GM12878 (cell line): ENCODE measurements at regions not wholly inside any gene's neighbourhood (a gene's known extent, or its start where the extent isn't known, plus 50 kb on each side); places are given as distances from the start of the nearest gene placed in this dataset.

Experiments used
- ATAC-seq: fragments of 200-7000 bp; cut with Tn5 transposase; 3 replicates; pipeline ENCODE4 v1.9.1; 2020; ENCODE audit warnings: mild to moderate bottlenecking, moderate library complexity
- BruUV-seq: library from RNA; stranded (reverse); fragments of 400-500 nt; replicated peaks from 2 replicates; lab custom pipeline; 2021; lab: Mats Ljungman, UMichigan
- CTCF ChIA-PET: fragments of 300-600 bp; sonication (Branson Sonifier 250); formaldehyde crosslinking; extraction: SDS; loops from one replicate; lab custom pipeline; 2021; ENCODE audit warnings: inconsistent platforms; lab: Yijun Ruan, JAX
- POLR2A ChIA-PET: fragments of 350-600 bp; formaldehyde crosslinking; extraction: SDS; loops from one replicate; lab custom pipeline; 2021; ENCODE audit warnings: inconsistent platforms; lab: Charles Lee
- RAD21 ChIA-PET: fragments of 300-600 bp; sonication (Branson Sonifier 250); formaldehyde crosslinking; loops from one replicate; lab custom pipeline; 2023; ENCODE audit warnings: antibody characterized with exemption; ENCODE audit not compliant: unreplicated experiment; lab: Charles Lee
- SMC1A ChIA-PET: fragments of 300-600 bp; sonication (Branson Sonifier 250); formaldehyde crosslinking; loops from one replicate; lab custom pipeline; 2023; ENCODE audit not compliant: unreplicated experiment, uncharacterized antibody; lab: Charles Lee
- DNase-seq: peaks from one replicate; pipeline ENCODE4 v3.0.0-alpha.2; 2011; ENCODE audit warnings: low read depth, low spot score
- FAIRE-seq: peaks from 3 replicates; lab custom pipeline; 2011; peaks lifted over from hg19 to GRCh38; lab: Jason Lieb, UNC
- H2AFZ ChIP-seq: 2 replicates; pipeline ENCODE4 v1.6.0; 2011; ENCODE audit warnings: low read depth, low read length, control low read depth; ENCODE audit not compliant: control insufficient read depth
- H3K27ac ChIP-seq: 2 replicates; pipeline ENCODE4 v1.5.1; 2011; ENCODE audit warnings: control low read depth; ENCODE audit not compliant: control insufficient read depth, insufficient read depth
- H3K27me3 ChIP-seq, 2 experiments: replicated peaks in 1 of 2; 2 replicates each; pipeline versions ENCODE4 v1.6.0 to v1.6.1; 2011; ENCODE audit warnings: low read length in 1 of 2; ENCODE audit not compliant: control insufficient read depth in 2 of 2, insufficient read depth in 2 of 2
- H3K36me3 ChIP-seq, 2 experiments: 2 replicates each; pipeline ENCODE4 v1.5.1; 2011; ENCODE audit warnings: low read length in 1 of 2; ENCODE audit not compliant: control insufficient read depth in 2 of 2, insufficient read depth in 2 of 2
- H3K4me1 ChIP-seq: 2 replicates; pipeline ENCODE4 v1.6.1; 2011; ENCODE audit warnings: mild to moderate bottlenecking, low read length, moderate library complexity, mixed read lengths; ENCODE audit not compliant: control insufficient read depth, insufficient read depth
- H3K4me2 ChIP-seq: 2 replicates; pipeline ENCODE4 v1.6.0; 2011; ENCODE audit warnings: control low read depth; ENCODE audit not compliant: control insufficient read depth, insufficient read depth
- H3K4me3 ChIP-seq: fragments of 200-600 bp; sonication (generic); 2 replicates; pipeline ENCODE4 v1.5.1; 2016
- H3K79me2 ChIP-seq: 2 replicates; pipeline ENCODE4 v1.6.0; 2011; ENCODE audit warnings: low read length; ENCODE audit not compliant: control insufficient read depth, insufficient read depth
- H3K9ac ChIP-seq: 2 replicates; pipeline ENCODE4 v1.8.0; 2011; ENCODE audit warnings: low read length, control low read depth, mixed read lengths; ENCODE audit not compliant: control insufficient read depth, insufficient read depth
- H3K9me3 ChIP-seq: replicated peaks from 3 replicates; pipeline ENCODE4 v1.5.1; 2011; ENCODE audit warnings: mild to moderate bottlenecking, low read length; ENCODE audit not compliant: control insufficient read depth, insufficient read depth
- H4K20me1 ChIP-seq: 2 replicates; pipeline ENCODE4 v1.6.0; 2011; ENCODE audit not compliant: control insufficient read depth, insufficient read depth
- CHD1 ChIP-seq: IDR thresholded peaks from 2 replicates; pipeline ENCODE4 v1.6.1; 2012; ENCODE audit warnings: low read depth, low read length, improper control_type of control experiment
- TARDBP ChIP-seq: IDR thresholded peaks from 2 replicates; pipeline ENCODE4 v1.6.1; 2016; ENCODE audit warnings: borderline replicate concordance
- ZNF622 ChIP-seq: fragments of 450-650 bp; IDR thresholded peaks from 2 replicates; pipeline ENCODE4 v1.6.1; 2017; ENCODE audit warnings: mild to moderate bottlenecking, inconsistent platforms
- WGBS: methylation state at CpG from one replicate; pipeline ENCODE4 v1.1.6; 2016; ENCODE audit warnings: low lambda C conversion rate; ENCODE audit not compliant: insufficient replicate concordance, insufficient coverage; ENCODE audit errors: missing lambda C conversion rate; 5-methylcytosine and 5-hydroxymethylcytosine counted together
- in situ Hi-C: fragments of 300-500 bp; cut with MboI; formaldehyde crosslinking; loops from 9 replicates; pipeline ENCODE4 v1.14.3; 2018; ENCODE audit warnings: mixed read lengths
- intact Hi-C: fragments of 100-400 bp; cut with micrococcal nuclease; formaldehyde crosslinking; loops from one replicate; pipeline ENCODE4 v1.14.2; 2022; ENCODE audit not compliant: unreplicated experiment
- TF ChIP-seq, protein P1 (sequence below): fragments of 450-650 bp; formaldehyde crosslinking; IDR thresholded peaks from 2 replicates; pipeline ENCODE4 v1.5.0; 2022; ENCODE audit warnings: mild to moderate bottlenecking, missing genetic modification characterization
- TF ChIP-seq, protein P2 (sequence below): fragments of 450-650 bp; formaldehyde crosslinking; IDR thresholded peaks from 2 replicates; pipeline ENCODE4 v1.4.0; 2022; ENCODE audit warnings: mild to moderate bottlenecking, moderate library complexity
- TF ChIP-seq, protein P3 (sequence below): IDR thresholded peaks from 2 replicates; pipeline ENCODE4 v1.6.1; 2012; ENCODE audit warnings: low read length, inconsistent platforms

DNA sequence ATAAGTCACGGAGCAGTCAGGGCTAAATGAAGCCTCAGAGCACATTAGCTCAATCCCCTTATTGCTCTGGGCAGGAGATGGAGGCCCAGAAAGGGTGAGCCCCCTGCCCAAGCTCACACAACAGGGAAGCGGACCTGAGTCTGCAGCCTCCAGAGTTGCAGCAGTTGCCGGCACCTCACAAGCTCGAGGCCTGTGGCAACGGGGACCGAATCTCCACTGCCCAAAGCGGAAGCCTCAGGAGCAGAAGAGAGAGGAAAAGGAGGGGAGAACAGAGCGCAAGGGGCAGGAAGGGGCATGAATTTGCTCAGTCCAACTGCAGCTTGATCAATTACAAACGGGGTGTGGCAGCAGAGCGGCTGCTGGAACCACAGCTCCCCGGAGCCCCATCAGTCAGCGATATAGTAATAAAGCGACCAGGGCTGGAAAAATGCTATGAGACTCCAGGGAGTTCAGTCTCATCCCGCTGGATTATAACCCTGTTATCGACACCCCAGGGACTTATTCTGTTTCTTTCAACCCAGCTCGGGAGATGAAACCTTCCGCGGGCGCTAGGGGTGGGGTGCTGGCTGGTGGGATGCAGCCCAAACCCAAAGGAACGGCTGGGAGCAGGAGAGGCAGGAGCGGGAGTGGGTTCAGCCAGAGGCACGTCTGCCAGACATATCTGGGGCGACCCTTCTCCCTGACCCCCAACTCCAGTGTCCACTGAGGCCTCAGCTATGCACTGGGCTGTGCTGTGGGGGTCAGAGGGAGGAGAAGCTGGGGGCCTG is 219.7 kb upstream of the LINGO1 start:
- Histone ChIP-seq H3K9me3 (no peaks in the 10 kb centered on the region), H3K27ac (no peak overlapping the region), H2AFZ (no peak overlapping the region), H3K9ac (no peak overlapping the region), H3K27me3 (peaks cover 0 to 2% of the 10 kb centered on the region in 2 experiments; a peak in 2 of 4 replicates), H3K79me2 (no peaks in the 10 kb centered on the region), H3K4me3 (no peak overlapping the region), H4K20me1 (no peaks in the 10 kb centered on the region), H3K36me3 (no peaks in the 10 kb centered on the region), H3K4me1 (no peaks in the 10 kb centered on the region), H3K4me2 (no peak overlapping the region)
- ChIA-PET POLR2A (interaction anchor here (0.9 kb wide), 1 partner anchor 9 kb away, joined by 5 read pairs; no protein-coding TSS in a partner anchor), RAD21 (interaction anchor here (1.0 kb wide), 1 partner anchor 21 kb away, joined by 4 read pairs; no protein-coding TSS in a partner anchor), SMC1A (no interaction called here), CTCF (interaction anchor here (1.0 to 2.8 kb wide), 4 partner anchors 20 to 195 kb away, joined by 3 to 8 read pairs (median 4); no protein-coding TSS in a partner anchor)
- TF ChIP-seq, protein P1, sequence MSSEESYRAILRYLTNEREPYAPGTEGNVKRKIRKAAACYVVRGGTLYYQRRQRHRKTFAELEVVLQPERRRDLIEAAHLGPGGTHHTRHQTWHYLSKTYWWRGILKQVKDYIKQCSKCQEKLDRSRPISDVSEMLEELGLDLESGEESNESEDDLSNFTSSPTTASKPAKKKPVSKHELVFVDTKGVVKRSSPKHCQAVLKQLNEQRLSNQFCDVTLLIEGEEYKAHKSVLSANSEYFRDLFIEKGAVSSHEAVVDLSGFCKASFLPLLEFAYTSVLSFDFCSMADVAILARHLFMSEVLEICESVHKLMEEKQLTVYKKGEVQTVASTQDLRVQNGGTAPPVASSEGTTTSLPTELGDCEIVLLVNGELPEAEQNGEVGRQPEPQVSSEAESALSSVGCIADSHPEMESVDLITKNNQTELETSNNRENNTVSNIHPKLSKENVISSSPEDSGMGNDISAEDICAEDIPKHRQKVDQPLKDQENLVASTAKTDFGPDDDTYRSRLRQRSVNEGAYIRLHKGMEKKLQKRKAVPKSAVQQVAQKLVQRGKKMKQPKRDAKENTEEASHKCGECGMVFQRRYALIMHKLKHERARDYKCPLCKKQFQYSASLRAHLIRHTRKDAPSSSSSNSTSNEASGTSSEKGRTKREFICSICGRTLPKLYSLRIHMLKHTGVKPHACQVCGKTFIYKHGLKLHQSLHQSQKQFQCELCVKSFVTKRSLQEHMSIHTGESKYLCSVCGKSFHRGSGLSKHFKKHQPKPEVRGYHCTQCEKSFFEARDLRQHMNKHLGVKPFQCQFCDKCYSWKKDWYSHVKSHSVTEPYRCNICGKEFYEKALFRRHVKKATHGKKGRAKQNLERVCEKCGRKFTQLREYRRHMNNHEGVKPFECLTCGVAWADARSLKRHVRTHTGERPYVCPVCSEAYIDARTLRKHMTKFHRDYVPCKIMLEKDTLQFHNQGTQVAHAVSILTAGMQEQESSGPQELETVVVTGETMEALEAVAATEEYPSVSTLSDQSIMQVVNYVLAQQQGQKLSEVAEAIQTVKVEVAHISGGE: no peak
- TF ChIP-seq, protein P2, sequence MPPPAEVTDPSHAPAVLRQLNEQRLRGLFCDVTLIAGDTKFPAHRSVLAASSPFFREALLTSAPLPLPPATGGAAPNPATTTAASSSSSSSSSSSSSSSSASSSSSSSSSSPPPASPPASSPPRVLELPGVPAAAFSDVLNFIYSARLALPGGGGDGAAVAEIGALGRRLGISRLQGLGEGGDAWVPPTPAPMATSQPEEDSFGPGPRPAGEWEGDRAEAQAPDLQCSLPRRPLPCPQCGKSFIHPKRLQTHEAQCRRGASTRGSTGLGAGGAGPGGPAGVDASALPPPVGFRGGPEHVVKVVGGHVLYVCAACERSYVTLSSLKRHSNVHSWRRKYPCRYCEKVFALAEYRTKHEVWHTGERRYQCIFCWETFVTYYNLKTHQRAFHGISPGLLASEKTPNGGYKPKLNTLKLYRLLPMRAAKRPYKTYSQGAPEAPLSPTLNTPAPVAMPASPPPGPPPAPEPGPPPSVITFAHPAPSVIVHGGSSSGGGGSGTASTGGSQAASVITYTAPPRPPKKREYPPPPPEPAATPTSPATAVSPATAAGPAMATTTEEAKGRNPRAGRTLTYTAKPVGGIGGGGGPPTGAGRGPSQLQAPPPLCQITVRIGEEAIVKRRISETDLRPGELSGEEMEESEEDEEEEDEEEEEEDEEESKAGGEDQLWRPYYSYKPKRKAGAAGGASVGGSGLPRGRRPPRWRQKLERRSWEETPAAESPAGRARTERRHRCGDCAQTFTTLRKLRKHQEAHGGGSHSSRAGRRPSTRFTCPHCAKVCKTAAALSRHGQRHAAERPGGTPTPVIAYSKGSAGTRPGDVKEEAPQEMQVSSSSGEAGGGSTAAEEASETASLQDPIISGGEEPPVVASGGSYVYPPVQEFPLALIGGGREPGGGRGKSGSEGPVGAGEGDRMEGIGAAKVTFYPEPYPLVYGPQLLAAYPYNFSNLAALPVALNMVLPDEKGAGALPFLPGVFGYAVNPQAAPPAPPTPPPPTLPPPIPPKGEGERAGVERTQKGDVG (CRISPR knock-in tag): no peak
- TF ChIP-seq, protein P3, sequence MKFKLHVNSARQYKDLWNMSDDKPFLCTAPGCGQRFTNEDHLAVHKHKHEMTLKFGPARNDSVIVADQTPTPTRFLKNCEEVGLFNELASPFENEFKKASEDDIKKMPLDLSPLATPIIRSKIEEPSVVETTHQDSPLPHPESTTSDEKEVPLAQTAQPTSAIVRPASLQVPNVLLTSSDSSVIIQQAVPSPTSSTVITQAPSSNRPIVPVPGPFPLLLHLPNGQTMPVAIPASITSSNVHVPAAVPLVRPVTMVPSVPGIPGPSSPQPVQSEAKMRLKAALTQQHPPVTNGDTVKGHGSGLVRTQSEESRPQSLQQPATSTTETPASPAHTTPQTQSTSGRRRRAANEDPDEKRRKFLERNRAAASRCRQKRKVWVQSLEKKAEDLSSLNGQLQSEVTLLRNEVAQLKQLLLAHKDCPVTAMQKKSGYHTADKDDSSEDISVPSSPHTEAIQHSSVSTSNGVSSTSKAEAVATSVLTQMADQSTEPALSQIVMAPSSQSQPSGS: no peak
- TF ChIP-seq TARDBP (no peak), ZNF622 (no peak), CHD1 (no peak)
- in situ Hi-C loops: no loop called here
- ATAC-seq (no peak), DNase-seq (no peak), FAIRE-seq (no peak)
- no TSS peak for BruUV-seq
- WGBS: 38% methylated on average over 23 of the region's 23 CpGs
- intact Hi-C loops: no loop called here
